ENCODE measurements at regions not wholly inside any gene's neighbourhood (a gene's known extent, or its start where the extent isn't known, plus 50 kb on each side); places are given as distances from the start of the nearest gene placed in this dataset.

GRCh38 chr21:19256934-19257660 lies 853.5 kb upstream of the TMPRSS15 start:
- TF ChIP-seq, protein P1, sequence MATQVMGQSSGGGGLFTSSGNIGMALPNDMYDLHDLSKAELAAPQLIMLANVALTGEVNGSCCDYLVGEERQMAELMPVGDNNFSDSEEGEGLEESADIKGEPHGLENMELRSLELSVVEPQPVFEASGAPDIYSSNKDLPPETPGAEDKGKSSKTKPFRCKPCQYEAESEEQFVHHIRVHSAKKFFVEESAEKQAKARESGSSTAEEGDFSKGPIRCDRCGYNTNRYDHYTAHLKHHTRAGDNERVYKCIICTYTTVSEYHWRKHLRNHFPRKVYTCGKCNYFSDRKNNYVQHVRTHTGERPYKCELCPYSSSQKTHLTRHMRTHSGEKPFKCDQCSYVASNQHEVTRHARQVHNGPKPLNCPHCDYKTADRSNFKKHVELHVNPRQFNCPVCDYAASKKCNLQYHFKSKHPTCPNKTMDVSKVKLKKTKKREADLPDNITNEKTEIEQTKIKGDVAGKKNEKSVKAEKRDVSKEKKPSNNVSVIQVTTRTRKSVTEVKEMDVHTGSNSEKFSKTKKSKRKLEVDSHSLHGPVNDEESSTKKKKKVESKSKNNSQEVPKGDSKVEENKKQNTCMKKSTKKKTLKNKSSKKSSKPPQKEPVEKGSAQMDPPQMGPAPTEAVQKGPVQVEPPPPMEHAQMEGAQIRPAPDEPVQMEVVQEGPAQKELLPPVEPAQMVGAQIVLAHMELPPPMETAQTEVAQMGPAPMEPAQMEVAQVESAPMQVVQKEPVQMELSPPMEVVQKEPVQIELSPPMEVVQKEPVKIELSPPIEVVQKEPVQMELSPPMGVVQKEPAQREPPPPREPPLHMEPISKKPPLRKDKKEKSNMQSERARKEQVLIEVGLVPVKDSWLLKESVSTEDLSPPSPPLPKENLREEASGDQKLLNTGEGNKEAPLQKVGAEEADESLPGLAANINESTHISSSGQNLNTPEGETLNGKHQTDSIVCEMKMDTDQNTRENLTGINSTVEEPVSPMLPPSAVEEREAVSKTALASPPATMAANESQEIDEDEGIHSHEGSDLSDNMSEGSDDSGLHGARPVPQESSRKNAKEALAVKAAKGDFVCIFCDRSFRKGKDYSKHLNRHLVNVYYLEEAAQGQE (IDR thresholded peaks at IDR 0.05; ENCODE audit: low read depth): no peak
- TF ChIP-seq TEAD4 (IDR thresholded peaks at IDR 0.05) (no peak), TAF1 (IDR thresholded peaks at IDR 0.05; ENCODE audit: low read depth) (no peak), YY1 (IDR thresholded peaks at IDR 0.05; ENCODE audit: low read depth) (no peak), CEBPB (IDR thresholded peaks at IDR 0.05) (no peak), USF1 (IDR thresholded peaks at IDR 0.05) (no peak), FOXM1 (IDR thresholded peaks at IDR 0.05; ENCODE audit: borderline replicate concordance, low read depth) (no peak), CREB1 (IDR thresholded peaks at IDR 0.05; ENCODE audit: low read depth) (no peak), EGR1 (IDR thresholded peaks at IDR 0.05) (no peak), RAD21 (IDR thresholded peaks at IDR 0.05; ENCODE audit: low read depth) (no peak)

DNA sequence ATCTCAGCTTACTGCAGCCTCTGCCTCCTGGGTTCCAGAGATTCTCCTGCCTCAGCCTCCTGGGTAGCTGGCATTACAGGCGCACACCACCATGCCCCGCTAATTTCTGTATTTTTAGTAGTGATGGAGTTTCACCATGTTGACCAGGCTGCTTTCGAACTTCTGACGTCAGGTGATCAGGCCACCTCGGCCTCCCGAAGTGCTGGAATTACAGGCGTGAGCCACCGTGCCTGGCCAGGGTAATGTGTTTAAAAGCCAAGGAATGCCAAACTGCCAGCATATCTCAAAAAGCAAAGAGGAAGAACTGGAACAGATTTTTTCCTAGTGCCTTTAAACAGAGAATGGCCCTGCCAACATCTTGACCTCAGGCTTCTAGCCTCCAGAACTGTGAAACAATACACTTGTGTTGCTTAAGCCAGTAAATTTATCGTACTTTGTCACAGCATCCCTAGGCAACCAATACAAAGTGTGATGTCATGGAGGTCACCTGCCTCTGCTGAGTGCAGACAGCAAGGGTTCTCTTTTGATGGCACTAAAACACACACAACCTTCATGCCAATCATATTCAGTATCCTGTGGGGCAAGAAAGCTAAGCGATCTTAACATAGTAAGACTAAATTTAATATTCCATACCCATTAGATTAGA lies 858.3 kb upstream of the TMPRSS15 start:
- TF ChIP-seq CEBPB (IDR thresholded peaks at IDR 0.05) (no peak), RAD21 (IDR thresholded peaks at IDR 0.05; ENCODE audit: low read depth) (no peak), FOXM1 (IDR thresholded peaks at IDR 0.05; ENCODE audit: borderline replicate concordance, low read depth) (no peak), MAX (IDR thresholded peaks at IDR 0.05) (no peak), TEAD4 (IDR thresholded peaks at IDR 0.05) (no peak), CREB1 (IDR thresholded peaks at IDR 0.05; ENCODE audit: low read depth) (no peak), TAF1 (IDR thresholded peaks at IDR 0.05; ENCODE audit: low read depth) (no peak), YY1 (IDR thresholded peaks at IDR 0.05; ENCODE audit: low read depth) (no peak), NFIC (IDR thresholded peaks at IDR 0.05) (no peak), EP300 (IDR thresholded peaks at IDR 0.05; ENCODE audit: borderline replicate concordance) (no peak), EGR1 (IDR thresholded peaks at IDR 0.05) (no peak), TCF12 (IDR thresholded peaks at IDR 0.05; ENCODE audit: low read depth) (no peak), USF1 (IDR thresholded peaks at IDR 0.05) (no peak), ZBTB7A (IDR thresholded peaks at IDR 0.05; ENCODE audit: low read depth) (no peak)
- TF ChIP-seq, protein P1 (IDR thresholded peaks at IDR 0.05; ENCODE audit: low read depth): no peak

GRCh38 chr21:19266636-19267035 lies 863.1 kb upstream of the TMPRSS15 start:
- no peak for TF ChIP-seq RAD21 (IDR thresholded peaks at IDR 0.05; ENCODE audit: low read depth)
- TF ChIP-seq ZBTB7A (IDR thresholded peaks at IDR 0.05; ENCODE audit: low read depth): no peak
- TF ChIP-seq MAX (IDR thresholded peaks at IDR 0.05): no peak
- no peak for TF ChIP-seq EP300 (IDR thresholded peaks at IDR 0.05; ENCODE audit: borderline replicate concordance)
- no peak for TF ChIP-seq FOXM1 (IDR thresholded peaks at IDR 0.05; ENCODE audit: borderline replicate concordance, low read depth)
- no peak for TF ChIP-seq CEBPB (IDR thresholded peaks at IDR 0.05)
- TF ChIP-seq EGR1 (IDR thresholded peaks at IDR 0.05): no peak
- no peak for TF ChIP-seq TCF12 (IDR thresholded peaks at IDR 0.05; ENCODE audit: low read depth)
- no peak for TF ChIP-seq YY1 (IDR thresholded peaks at IDR 0.05; ENCODE audit: low read depth)
- TF ChIP-seq, protein P1 (IDR thresholded peaks at IDR 0.05; ENCODE audit: low read depth): no peak
- no peak for TF ChIP-seq USF1 (IDR thresholded peaks at IDR 0.05)
